Cardiac fibroblast (primary cell): ENCODE measurements at regions not wholly inside any gene's neighbourhood (a gene's known extent, or its start where the extent isn't known, plus 50 kb on each side); places are given as distances from the start of the nearest gene placed in this dataset.

Experiments
- DNase-seq, 2 donors: peaks; one replicate each; pipeline versions ENCODE4 v3.0.0 to v3.0.0-alpha.2; 2010; ENCODE audit warnings: low read depth in 2 of 2
- H3K4me3 ChIP-seq, 2 donors: replicated peaks in 1 of 2; 1 replicate in 1 of 2; 2 replicates in 1 of 2; pipeline ENCODE4 v1.5.1; 2011; ENCODE audit warnings: low read depth in 2 of 2, low read length in 2 of 2, mild to moderate bottlenecking in 2 of 2, moderate library complexity in 1 of 2
- CTCF ChIP-seq: IDR thresholded peaks from one replicate; pipeline ENCODE4 v1.5.1; 2011; ENCODE audit warnings: low read depth, mild to moderate bottlenecking, low read length, inconsistent platforms

GRCh38 chr10:43024524-43024923 is 52.3 kb upstream of the RET start:
- TF ChIP-seq CTCF: no peak
- H3K4me3 ChIP-seq: no peak overlapping the region
- no peak for DNase-seq

GRCh38 chr10:43024942-43025700 is 51.7 kb upstream of the RET start:
- no peak for DNase-seq
- TF ChIP-seq CTCF: no peak
- H3K4me3 ChIP-seq: no peak overlapping the region

GRCh38 chr10:43026039-43026973 is 50.6 kb upstream of the RET start:
- DNase-seq: no peak
- H3K4me3 ChIP-seq: no peak overlapping the region
- TF ChIP-seq CTCF: no peak
